ENCODE measurements at regions not wholly inside any gene's neighbourhood (a gene's known extent, or its start where the extent isn't known, plus 50 kb on each side); places are given as distances from the start of the nearest gene placed in this dataset.
"Not testable (repeated sequence)": the region's sequence is repeated elsewhere in the genome, so short reads cannot be mapped to it uniquely, and the experiment has no call there.

- DNase-seq: not testable (repeated sequence)
Measured at GRCh38 chr2:89161626-89162025, 470.2 kb downstream of the RPIA start.

- DNase-seq: not testable (repeated sequence)
Measured at GRCh38 chr2:89170506-89171173, 479.2 kb downstream of the RPIA start.

- not testable (repeated sequence) for DNase-seq
Measured at GRCh38 chr2:89171174-89171519, 479.7 kb downstream of the RPIA start.

GRCh38 chr2:89177004-89177403 lies 485.5 kb downstream of the RPIA start:
- DNase-seq: not testable (repeated sequence)

- DNase-seq: not testable (repeated sequence)
Measured at GRCh38 chr2:89182221-89182620, 490.7 kb downstream of the RPIA start.

GRCh38 chr2:89184746-89185145 lies 493.3 kb downstream of the RPIA start:
- DNase-seq: not testable (repeated sequence)

GRCh38 chr2:89195636-89196251 lies 504.3 kb downstream of the RPIA start:
- not testable (repeated sequence) for DNase-seq

GRCh38 chr2:89196719-89197118 lies 505.2 kb downstream of the RPIA start:
- DNase-seq: not testable (repeated sequence)

GRCh38 chr2:89198026-89198425 lies 506.6 kb downstream of the RPIA start:
- DNase-seq: not testable (repeated sequence)

GRCh38 chr2:89199453-89200246 lies 508.2 kb downstream of the RPIA start:
- DNase-seq: not testable (repeated sequence)

GRCh38 chr2:89200247-89200527 lies 508.7 kb downstream of the RPIA start:
- not testable (repeated sequence) for DNase-seq

- DNase-seq: not testable (repeated sequence)
Measured at GRCh38 chr2:89202518-89202917, 511.0 kb downstream of the RPIA start.

GRCh38 chr2:89205153-89205552 lies 513.7 kb downstream of the RPIA start:
- DNase-seq: not testable (repeated sequence)

GRCh38 chr2:89208144-89208932 lies 516.9 kb downstream of the RPIA start:
- DNase-seq: not testable (repeated sequence)

GRCh38 chr2:89213151-89213550 lies 521.7 kb downstream of the RPIA start:
- not testable (repeated sequence) for DNase-seq

- not testable (repeated sequence) for DNase-seq
Measured at GRCh38 chr2:89213811-89214210, 522.3 kb downstream of the RPIA start.

- not testable (repeated sequence) for DNase-seq
Measured at GRCh38 chr2:89221474-89221873, 530.0 kb downstream of the RPIA start.

GRCh38 chr2:89222063-89222732 lies 530.7 kb downstream of the RPIA start:
- DNase-seq: not testable (repeated sequence)

- not testable (repeated sequence) for DNase-seq
Measured at GRCh38 chr2:89224803-89225202, 533.3 kb downstream of the RPIA start.

GRCh38 chr2:89229979-89230378 lies 538.5 kb downstream of the RPIA start:
- DNase-seq: not testable (repeated sequence)

- DNase-seq: not testable (repeated sequence)
Measured at GRCh38 chr2:89231241-89231640, 539.8 kb downstream of the RPIA start.

- DNase-seq: not testable (repeated sequence)
Measured at GRCh38 chr2:89233931-89234330, 542.5 kb downstream of the RPIA start.

All from NK-92 treated with Interleukin-12 subunit alpha and Interleukin-12 subunit beta, amount 100 ng/mL, for 24 hours (cell line).